ENCODE measurements at regions not wholly inside any gene's neighbourhood (a gene's known extent, or its start where the extent isn't known, plus 50 kb on each side); places are given as distances from the start of the nearest gene placed in this dataset.
"Not testable (repeated sequence)": the region's sequence is repeated elsewhere in the genome, so short reads cannot be mapped to it uniquely, and the experiment has no call there.

DNA sequence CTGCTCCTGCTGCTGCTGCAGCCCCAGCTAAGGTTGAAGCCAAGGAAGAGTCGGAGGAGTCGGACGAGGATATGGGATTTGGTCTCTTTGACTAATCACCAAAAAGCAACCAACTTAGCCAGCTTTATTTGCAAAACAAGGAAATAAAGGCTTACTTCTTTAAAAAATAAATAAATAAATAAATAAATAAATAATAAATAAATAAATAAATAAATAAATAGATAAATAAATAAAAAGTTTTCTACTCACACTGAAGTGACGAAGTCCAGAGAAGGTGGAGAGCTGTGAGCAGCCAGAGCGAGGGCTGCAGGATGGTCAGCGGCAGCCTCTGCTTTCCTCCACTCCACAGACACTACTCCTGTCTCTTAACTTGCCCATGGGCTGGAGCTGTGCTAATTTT lies 105.6 kb upstream of the ATL2 start:
- not testable (repeated sequence) for H3K9ac ChIP-seq (ENCODE audit: low read length); H3K36me3 ChIP-seq (ENCODE audit: insufficient read depth, low read length); H3K27me3 ChIP-seq (ENCODE audit: control insufficient read depth in 1 of 2, insufficient read depth in 2 of 2, low read length in 2 of 2); H3K9me3 ChIP-seq (ENCODE audit: low read length); H3K4me1 ChIP-seq (ENCODE audit: insufficient read depth, low read length); H3K4me3 ChIP-seq (ENCODE audit: low read depth in 1 of 2, low read length in 2 of 2); H3K27ac ChIP-seq (ENCODE audit: low read depth, low read length)

DNA sequence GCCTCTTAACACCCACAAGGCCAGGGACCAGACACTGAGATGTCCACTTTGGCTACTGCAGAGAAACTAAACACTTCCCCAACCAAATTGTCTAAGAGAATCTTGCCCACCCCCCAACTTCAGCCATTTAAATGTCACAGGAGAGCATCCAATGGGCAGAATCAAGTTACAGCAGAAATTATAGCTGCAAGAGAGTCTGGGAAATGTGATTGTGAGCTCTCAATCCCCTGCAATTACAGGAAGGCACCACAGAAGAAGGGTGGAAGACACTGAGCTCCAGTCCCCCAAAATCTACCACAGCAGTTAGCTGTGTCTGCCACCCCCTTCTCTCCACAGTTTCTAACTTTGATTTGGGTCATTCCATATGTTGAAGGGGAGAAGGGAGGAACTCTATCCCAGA lies 103.5 kb upstream of the ATL2 start:
- H3K9ac ChIP-seq (ENCODE audit: low read length), result no peak overlapping the region
- H3K4me1 ChIP-seq (ENCODE audit: insufficient read depth, low read length), result peaks cover 5% of the 10 kb centered on the region
- no peaks in the 10 kb centered on the region for H3K36me3 ChIP-seq (ENCODE audit: insufficient read depth, low read length)
- H3K27ac ChIP-seq (ENCODE audit: low read depth, low read length), result no peak overlapping the region
- no peaks in the 10 kb centered on the region for H3K27me3 ChIP-seq (ENCODE audit: control insufficient read depth in 1 of 2, insufficient read depth in 2 of 2, low read length in 2 of 2)
- peaks cover 6% of the 10 kb centered on the region for H3K9me3 ChIP-seq (ENCODE audit: low read length)
- H3K4me3 ChIP-seq (ENCODE audit: low read depth in 1 of 2, low read length in 2 of 2), result no peak overlapping the region

DNA sequence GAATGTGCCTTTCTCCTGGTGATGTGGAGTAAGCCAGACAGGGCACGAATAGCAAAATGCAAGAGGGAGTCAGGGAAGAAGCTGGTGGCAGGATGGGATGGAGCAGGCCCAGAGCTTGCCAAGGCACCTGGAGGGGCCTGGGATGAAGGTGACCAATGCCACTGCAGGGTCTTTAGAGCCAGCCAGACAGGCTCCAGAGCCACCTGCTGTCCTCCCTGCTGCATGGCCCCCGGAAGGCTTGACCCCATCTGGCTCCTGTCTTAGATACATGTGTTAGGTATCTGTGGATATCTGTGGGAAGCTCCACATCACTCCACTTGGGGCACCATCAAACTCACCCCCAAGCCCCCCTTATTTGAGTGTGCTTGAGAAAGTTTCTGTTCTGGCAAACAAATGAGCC lies 99.9 kb upstream of the ATL2 start:
- H3K4me3 ChIP-seq (ENCODE audit: low read depth in 1 of 2, low read length in 2 of 2), result no peak overlapping the region
- H3K4me1 ChIP-seq (ENCODE audit: insufficient read depth, low read length), result peaks cover 10% of the 10 kb centered on the region
- no peaks in the 10 kb centered on the region for H3K36me3 ChIP-seq (ENCODE audit: insufficient read depth, low read length)
- no peak overlapping the region for H3K27ac ChIP-seq (ENCODE audit: low read depth, low read length)
- no peak overlapping the region for H3K9ac ChIP-seq (ENCODE audit: low read length)
- peaks cover 6% of the 10 kb centered on the region for H3K9me3 ChIP-seq (ENCODE audit: low read length)
- no peaks in the 10 kb centered on the region for H3K27me3 ChIP-seq (ENCODE audit: control insufficient read depth in 1 of 2, insufficient read depth in 2 of 2, low read length in 2 of 2)

DNA sequence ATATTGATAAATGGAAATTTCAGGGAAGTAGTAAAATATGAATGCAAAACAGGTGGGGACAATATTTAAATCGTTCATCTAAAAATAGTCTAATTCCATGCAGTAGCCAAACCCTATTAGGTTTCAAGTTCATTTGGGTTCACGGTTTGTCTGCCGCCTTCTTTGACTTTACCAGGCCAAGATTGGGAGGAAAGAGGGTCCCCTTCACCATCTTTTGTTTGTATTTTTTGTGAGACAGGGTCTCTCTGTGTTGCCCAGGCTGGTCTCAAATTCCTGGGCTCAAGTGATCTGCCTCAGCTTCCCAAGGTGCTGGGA lies 98.5 kb upstream of the ATL2 start:
- Histone ChIP-seq H3K4me3 (ENCODE audit: low read depth in 1 of 2, low read length in 2 of 2) (no peak overlapping the region), H3K4me1 (ENCODE audit: insufficient read depth, low read length) (peaks cover 10% of the 10 kb centered on the region), H3K27me3 (ENCODE audit: control insufficient read depth in 1 of 2, insufficient read depth in 2 of 2, low read length in 2 of 2) (no peaks in the 10 kb centered on the region), H3K9ac (ENCODE audit: low read length) (no peak overlapping the region), H3K27ac (ENCODE audit: low read depth, low read length) (no peak overlapping the region), H3K9me3 (ENCODE audit: low read length) (peaks cover 2% of the 10 kb centered on the region), H3K36me3 (ENCODE audit: insufficient read depth, low read length) (no peaks in the 10 kb centered on the region)

DNA sequence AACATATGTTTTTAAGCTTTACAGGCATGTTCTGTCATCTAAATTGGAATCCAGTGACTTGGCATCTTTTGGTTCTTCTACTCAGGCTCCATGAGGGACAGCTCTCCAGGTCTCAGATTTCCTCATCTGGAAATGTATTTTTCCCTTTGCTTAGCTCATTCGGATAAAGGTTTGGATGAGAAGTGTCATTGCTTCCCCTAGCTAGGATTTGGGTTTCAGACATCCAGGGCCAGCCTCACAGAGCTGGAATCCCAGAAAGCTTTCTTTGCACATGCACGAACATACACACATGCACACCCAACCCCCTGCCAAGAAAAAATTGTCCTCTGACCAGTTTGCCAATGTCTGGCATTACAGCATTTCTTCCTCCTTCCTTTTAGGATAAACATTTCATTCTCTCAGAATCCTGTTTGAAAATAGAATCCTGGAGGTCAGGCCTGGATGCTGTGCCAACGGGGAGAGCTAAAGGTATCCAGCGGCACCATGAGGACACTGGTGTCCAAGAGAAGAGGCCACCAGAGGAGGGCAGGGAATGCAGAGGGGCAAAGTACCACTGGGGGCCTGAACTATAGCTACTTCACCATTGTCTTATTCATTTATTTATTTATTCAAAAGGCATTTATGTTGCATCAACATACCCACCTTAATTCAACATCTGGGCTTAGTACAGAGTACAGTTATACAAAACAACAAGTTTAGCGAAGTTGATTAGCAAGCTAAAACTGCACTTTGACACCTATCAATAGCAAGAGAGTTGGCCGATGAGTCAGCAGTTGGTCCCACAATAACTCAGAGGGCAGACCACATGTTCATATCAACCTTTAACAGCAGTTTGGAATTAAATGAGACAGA lies 97.9 kb upstream of the ATL2 start:
- Histone ChIP-seq H3K27me3 (ENCODE audit: control insufficient read depth in 1 of 2, insufficient read depth in 2 of 2, low read length in 2 of 2) (no peaks in the 10 kb centered on the region), H3K36me3 (ENCODE audit: insufficient read depth, low read length) (no peaks in the 10 kb centered on the region), H3K4me1 (ENCODE audit: insufficient read depth, low read length) (peaks cover 15% of the 10 kb centered on the region), H3K9me3 (ENCODE audit: low read length) (no peaks in the 10 kb centered on the region), H3K4me3 (ENCODE audit: low read depth in 1 of 2, low read length in 2 of 2) (no peak overlapping the region), H3K9ac (ENCODE audit: low read length) (no peak overlapping the region), H3K27ac (ENCODE audit: low read depth, low read length) (peak overlapping the region; percentile 12)

DNA sequence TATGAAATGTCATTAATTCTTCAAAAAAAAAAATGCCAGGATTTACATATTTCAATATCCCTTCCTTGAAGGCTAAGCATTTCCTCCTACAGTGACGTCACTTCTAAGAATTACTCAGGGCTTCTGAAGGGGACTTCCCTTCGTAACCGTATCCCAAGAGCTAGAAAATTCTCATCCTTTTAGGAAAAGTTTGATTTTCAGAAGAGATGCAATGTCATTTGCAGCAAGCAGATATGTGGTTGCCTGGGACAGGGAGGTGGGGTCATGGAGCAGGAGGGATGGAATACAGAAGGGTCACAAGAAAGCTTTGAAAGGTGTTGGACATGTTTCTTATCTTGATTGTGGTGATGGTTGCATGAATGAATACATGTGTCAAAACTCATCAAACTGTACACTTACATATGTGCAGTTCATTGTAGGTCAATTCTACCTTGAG lies 97.0 kb upstream of the ATL2 start:
- Histone ChIP-seq H3K27ac (ENCODE audit: low read depth, low read length) (no peak overlapping the region), H3K36me3 (ENCODE audit: insufficient read depth, low read length) (no peaks in the 10 kb centered on the region), H3K27me3 (ENCODE audit: control insufficient read depth in 1 of 2, insufficient read depth in 2 of 2, low read length in 2 of 2) (no peaks in the 10 kb centered on the region), H3K4me1 (ENCODE audit: insufficient read depth, low read length) (peaks cover 24% of the 10 kb centered on the region), H3K4me3 (ENCODE audit: low read depth in 1 of 2, low read length in 2 of 2) (no peak overlapping the region), H3K9me3 (ENCODE audit: low read length) (no peaks in the 10 kb centered on the region), H3K9ac (ENCODE audit: low read length) (no peak overlapping the region)

DNA sequence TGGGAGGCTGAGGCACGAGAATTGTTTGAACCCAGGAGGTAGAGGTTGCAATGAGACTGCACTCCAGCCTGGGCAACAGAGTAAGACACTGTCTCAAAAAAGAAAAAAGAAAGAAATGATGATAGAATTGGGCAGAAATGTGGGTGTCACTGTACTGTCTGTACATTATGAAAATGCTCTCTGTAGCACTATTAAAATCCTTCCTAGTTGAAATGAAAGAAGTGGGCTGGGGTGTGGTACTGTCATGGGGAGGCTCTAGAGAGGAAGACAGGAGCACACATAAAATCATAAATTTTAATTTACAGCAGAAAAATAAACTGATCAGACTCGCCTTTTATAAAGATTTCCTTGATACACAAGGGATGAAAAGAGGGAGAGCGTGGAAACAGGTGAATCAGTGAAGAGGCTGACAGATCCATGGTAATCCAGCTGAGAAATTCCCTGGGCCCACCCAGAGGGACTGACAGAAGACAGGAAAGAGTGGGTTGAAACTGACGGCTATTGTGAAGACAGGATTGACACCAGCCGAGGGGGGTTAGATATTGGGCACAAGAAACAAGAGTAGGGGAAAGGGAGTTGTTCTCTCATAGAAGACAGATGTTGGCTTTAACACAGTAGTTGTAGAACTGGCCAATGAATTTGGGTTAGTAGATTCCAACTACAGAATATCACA lies 96.4 kb upstream of the ATL2 start:
- Histone ChIP-seq H3K4me1 (ENCODE audit: insufficient read depth, low read length) (peaks cover 29% of the 10 kb centered on the region), H3K27me3 (ENCODE audit: control insufficient read depth in 1 of 2, insufficient read depth in 2 of 2, low read length in 2 of 2) (no peaks in the 10 kb centered on the region), H3K9ac (ENCODE audit: low read length) (no peak overlapping the region), H3K4me3 (ENCODE audit: low read depth in 1 of 2, low read length in 2 of 2) (no peak overlapping the region), H3K9me3 (ENCODE audit: low read length) (no peaks in the 10 kb centered on the region), H3K36me3 (ENCODE audit: insufficient read depth, low read length) (no peaks in the 10 kb centered on the region), H3K27ac (ENCODE audit: low read depth, low read length) (no peak overlapping the region)

DNA sequence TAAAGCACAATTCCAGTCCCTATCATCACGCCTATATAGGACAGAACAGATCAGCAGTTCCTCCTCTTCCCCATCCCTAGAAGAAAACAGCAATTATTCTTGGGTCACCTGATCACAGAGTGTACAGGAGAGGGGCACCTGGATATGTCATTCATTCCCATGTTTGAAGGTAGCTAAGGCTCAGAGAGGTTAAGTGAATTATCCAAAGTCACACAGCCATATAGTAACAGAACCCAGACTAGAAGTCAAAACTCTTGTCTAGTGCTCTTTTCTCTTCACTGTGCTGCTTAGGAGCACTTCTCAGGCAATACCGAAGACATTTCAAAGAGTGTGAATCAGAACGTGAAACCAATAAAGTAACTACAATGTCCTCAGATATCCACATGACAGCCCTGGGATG lies 93.0 kb upstream of the ATL2 start:
- Histone ChIP-seq H3K9me3 (ENCODE audit: low read length) (no peaks in the 10 kb centered on the region), H3K36me3 (ENCODE audit: insufficient read depth, low read length) (no peaks in the 10 kb centered on the region), H3K9ac (ENCODE audit: low read length) (no peak overlapping the region), H3K27ac (ENCODE audit: low read depth, low read length) (peak overlapping the region; percentile 74), H3K4me1 (ENCODE audit: insufficient read depth, low read length) (peaks cover 59% of the 10 kb centered on the region), H3K4me3 (ENCODE audit: low read depth in 1 of 2, low read length in 2 of 2) (no peak overlapping the region), H3K27me3 (ENCODE audit: control insufficient read depth in 1 of 2, insufficient read depth in 2 of 2, low read length in 2 of 2) (no peaks in the 10 kb centered on the region)

DNA sequence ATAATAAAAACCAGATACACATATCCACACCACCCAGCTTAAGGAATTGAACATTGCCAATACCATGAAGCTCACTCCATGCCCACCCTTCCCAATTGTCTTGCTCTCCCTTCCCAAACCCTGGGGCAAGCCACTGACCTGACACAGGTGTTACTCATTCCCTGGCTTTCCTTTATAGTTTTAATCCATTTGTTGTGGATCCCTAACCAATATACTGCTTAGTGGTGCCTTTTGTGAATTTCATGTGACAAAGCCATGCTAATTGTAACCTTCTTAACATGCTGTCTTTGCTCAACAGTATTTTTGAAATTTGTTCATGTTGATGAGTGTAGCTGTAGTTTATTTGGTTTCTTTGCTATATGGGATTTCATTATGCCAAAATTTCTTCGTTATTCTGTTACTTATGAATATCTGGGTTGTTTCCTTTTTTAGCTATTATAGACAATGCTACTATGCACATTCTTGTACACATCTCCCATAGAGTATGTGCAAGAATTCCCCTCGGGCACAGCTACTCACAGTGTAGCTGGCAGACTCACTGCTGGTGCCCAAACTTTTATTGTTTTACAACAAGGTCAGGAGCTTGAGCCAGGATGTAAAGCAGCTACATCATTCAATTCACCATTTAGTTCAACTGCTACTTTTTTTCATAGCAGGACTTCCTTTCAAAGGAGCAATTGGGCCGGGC lies 90.8 kb upstream of the ATL2 start:
- Histone ChIP-seq H3K4me3 (ENCODE audit: low read depth in 1 of 2, low read length in 2 of 2) (no peak overlapping the region), H3K27ac (ENCODE audit: low read depth, low read length) (peak overlapping the region; percentile 87), H3K27me3 (ENCODE audit: control insufficient read depth in 1 of 2, insufficient read depth in 2 of 2, low read length in 2 of 2) (no peaks in the 10 kb centered on the region), H3K9me3 (ENCODE audit: low read length) (no peaks in the 10 kb centered on the region), H3K9ac (ENCODE audit: low read length) (no peak overlapping the region), H3K4me1 (ENCODE audit: insufficient read depth, low read length) (peaks cover 59% of the 10 kb centered on the region), H3K36me3 (ENCODE audit: insufficient read depth, low read length) (no peaks in the 10 kb centered on the region)

DNA sequence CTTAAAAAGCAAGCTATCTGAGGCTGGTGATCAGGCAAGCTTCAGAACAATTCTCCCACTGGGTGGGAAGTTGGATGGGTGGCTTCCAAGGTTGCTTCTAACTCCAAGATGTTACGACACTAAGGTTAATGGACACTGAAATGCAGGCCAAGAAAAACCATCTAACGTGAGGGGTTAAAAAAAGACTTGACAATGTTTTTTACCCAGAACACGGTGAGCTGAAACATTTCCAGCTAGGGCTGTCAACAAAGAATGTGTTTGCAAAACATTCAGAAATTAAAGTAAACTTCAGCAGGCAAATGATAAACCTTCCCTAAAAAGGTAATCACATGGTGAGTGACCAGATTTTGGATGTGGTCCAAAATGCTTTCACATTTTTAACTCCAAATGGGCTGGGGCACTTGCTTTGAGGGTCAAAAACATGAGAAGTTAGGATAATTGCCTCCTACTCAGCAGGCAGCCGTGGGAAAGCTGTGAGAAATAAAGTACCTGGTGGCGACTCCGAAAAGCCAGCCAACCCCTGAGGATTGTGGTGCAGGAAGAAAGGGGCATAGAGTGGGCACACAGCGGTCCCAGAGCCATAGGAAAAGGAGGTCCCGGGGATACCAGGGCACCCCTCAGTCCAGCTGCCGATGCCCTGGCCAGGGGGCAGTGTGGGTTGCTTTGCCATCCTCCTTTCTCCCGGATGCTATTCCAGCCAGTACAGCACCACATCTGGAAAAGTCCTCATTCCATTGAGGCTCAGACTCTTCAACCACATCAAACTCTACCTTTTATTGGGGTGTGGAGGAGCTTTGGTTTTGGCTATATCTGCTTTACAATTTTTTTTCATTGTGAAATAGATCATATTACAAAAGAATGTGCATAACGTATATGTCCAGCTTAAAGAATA lies 90.0 kb upstream of the ATL2 start:
- no peaks in the 10 kb centered on the region for H3K9me3 ChIP-seq (ENCODE audit: low read length)
- H3K4me1 ChIP-seq (ENCODE audit: insufficient read depth, low read length), result peaks cover 67% of the 10 kb centered on the region
- no peak overlapping the region for H3K4me3 ChIP-seq (ENCODE audit: low read depth in 1 of 2, low read length in 2 of 2)
- peak overlapping the region; percentile 87 for H3K27ac ChIP-seq (ENCODE audit: low read depth, low read length)
- H3K9ac ChIP-seq (ENCODE audit: low read length), result no peak overlapping the region
- H3K36me3 ChIP-seq (ENCODE audit: insufficient read depth, low read length), result no peaks in the 10 kb centered on the region
- H3K27me3 ChIP-seq (ENCODE audit: control insufficient read depth in 1 of 2, insufficient read depth in 2 of 2, low read length in 2 of 2), result no peaks in the 10 kb centered on the region

DNA sequence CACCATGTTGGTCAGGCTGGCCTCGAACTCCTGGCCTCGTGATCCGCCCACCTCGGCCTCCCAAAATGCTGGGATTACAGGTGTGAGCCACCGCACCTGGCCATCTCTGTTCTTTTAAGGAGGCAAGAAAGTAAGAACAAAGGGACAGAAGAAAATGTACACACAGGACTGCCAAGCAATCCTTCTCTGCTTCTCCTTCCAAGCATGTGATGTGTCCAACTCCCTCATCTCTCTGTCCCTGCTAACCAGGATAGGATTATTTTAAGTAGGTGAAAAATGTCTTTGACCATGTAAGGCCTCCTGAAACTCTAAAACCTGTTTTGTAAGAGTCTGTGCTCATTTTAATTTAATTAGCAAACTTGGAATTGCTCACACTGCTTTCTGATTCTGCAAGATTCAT lies 89.3 kb upstream of the ATL2 start:
- H3K27ac ChIP-seq (ENCODE audit: low read depth, low read length), result peak overlapping the region; percentile 87
- no peaks in the 10 kb centered on the region for H3K36me3 ChIP-seq (ENCODE audit: insufficient read depth, low read length)
- no peaks in the 10 kb centered on the region for H3K9me3 ChIP-seq (ENCODE audit: low read length)
- no peak overlapping the region for H3K9ac ChIP-seq (ENCODE audit: low read length)
- no peaks in the 10 kb centered on the region for H3K27me3 ChIP-seq (ENCODE audit: control insufficient read depth in 1 of 2, insufficient read depth in 2 of 2, low read length in 2 of 2)
- H3K4me1 ChIP-seq (ENCODE audit: insufficient read depth, low read length), result peaks cover 70% of the 10 kb centered on the region
- no peak overlapping the region for H3K4me3 ChIP-seq (ENCODE audit: low read depth in 1 of 2, low read length in 2 of 2)
